ENCODE measurements at regions not wholly inside any gene's neighbourhood (a gene's known extent, or its start where the extent isn't known, plus 50 kb on each side); places are given as distances from the start of the nearest gene placed in this dataset.

- DNase-seq (ENCODE audit: insufficient read length, low spot score) = no peak
- no peak for TF ChIP-seq CTCF (IDR thresholded peaks at IDR 0.05; ENCODE audit: insufficient read depth, missing control alignments)
- FAIRE-seq = no peak
These were observed 70.0 kb upstream of the PAX7 start for GRCh38 chr1:18560692-18561091.

GRCh38 chr1:18561967-18562366 is 68.7 kb upstream of the PAX7 start:
- FAIRE-seq = no peak
- DNase-seq (ENCODE audit: insufficient read length, low spot score) = no peak
- TF ChIP-seq CTCF (IDR thresholded peaks at IDR 0.05; ENCODE audit: insufficient read depth, missing control alignments) = no peak

GRCh38 chr1:18564676-18565075 is 66.0 kb upstream of the PAX7 start:
- no peak for FAIRE-seq
- no peak for TF ChIP-seq CTCF (IDR thresholded peaks at IDR 0.05; ENCODE audit: insufficient read depth, missing control alignments)

GRCh38 chr1:18565321-18565720 is 65.3 kb upstream of the PAX7 start:
- no peak for FAIRE-seq
- TF ChIP-seq CTCF (IDR thresholded peaks at IDR 0.05; ENCODE audit: insufficient read depth, missing control alignments) = no peak
- no peak for DNase-seq (ENCODE audit: insufficient read length, low spot score)

More at GRCh38 chr1:18564676-18565075, 66.0 kb upstream of the PAX7 start:
- DNase-seq (ENCODE audit: insufficient read length, low spot score) = no peak

GRCh38 chr1:18568489-18568888 is 62.2 kb upstream of the PAX7 start:
- FAIRE-seq (no peak), DNase-seq (ENCODE audit: insufficient read length, low spot score) (no peak)
- TF ChIP-seq CTCF (IDR thresholded peaks at IDR 0.05; ENCODE audit: insufficient read depth, missing control alignments) = no peak

GRCh38 chr1:18569251-18569650 is 61.4 kb upstream of the PAX7 start:
- FAIRE-seq (no peak), DNase-seq (ENCODE audit: insufficient read length, low spot score) (no peak)
- TF ChIP-seq CTCF (IDR thresholded peaks at IDR 0.05; ENCODE audit: insufficient read depth, missing control alignments) = no peak

GRCh38 chr1:18569811-18570545 is 60.7 kb upstream of the PAX7 start:
- TF ChIP-seq CTCF (IDR thresholded peaks at IDR 0.05; ENCODE audit: insufficient read depth, missing control alignments) = no peak
- DNase-seq (ENCODE audit: insufficient read length, low spot score) (no peak), FAIRE-seq (no peak)

Data from D721Med (cell line).